ENCODE measurements at regions not wholly inside any gene's neighbourhood (a gene's known extent, or its start where the extent isn't known, plus 50 kb on each side); places are given as distances from the start of the nearest gene placed in this dataset.

DNA sequence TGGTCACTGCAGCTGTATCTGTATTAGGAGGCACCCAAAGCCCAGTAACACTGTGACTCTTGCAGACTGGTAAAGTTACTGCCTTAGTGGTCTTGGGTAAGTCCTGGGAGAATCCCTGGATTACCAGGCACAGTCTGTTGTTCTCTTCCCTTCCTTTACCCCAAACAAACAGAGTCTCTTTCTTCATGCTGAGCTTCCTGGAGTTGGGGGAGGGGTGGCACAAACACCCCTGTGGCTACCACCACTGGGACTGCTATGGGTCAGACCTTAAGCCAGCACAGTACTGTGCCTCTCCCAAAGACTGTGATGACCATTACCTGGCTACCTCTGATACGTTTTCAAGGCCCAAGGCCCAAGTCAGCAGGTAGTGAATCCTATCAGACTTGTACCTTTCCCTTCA, 59.9 kb upstream of the FAM3C start:
- Histone ChIP-seq H3K27ac (no peak overlapping the region), H3K4me1 (peaks cover 0 to 8% (median 0%) of the 10 kb centered on the region in 3 donors), H3K36me3 (no peaks in the 10 kb centered on the region), H3K4me3 (no peak overlapping the region), H3K9me3 (no peaks in the 10 kb centered on the region), H3K27me3 (no peaks in the 10 kb centered on the region)
- WGBS, 2 donors, result 86 to 100% methylated on average over 1 of the region's 1 CpG
- TF ChIP-seq POLR2A (IDR thresholded peaks at IDR 0.05), result no peak
- TF ChIP-seq, protein P1, sequence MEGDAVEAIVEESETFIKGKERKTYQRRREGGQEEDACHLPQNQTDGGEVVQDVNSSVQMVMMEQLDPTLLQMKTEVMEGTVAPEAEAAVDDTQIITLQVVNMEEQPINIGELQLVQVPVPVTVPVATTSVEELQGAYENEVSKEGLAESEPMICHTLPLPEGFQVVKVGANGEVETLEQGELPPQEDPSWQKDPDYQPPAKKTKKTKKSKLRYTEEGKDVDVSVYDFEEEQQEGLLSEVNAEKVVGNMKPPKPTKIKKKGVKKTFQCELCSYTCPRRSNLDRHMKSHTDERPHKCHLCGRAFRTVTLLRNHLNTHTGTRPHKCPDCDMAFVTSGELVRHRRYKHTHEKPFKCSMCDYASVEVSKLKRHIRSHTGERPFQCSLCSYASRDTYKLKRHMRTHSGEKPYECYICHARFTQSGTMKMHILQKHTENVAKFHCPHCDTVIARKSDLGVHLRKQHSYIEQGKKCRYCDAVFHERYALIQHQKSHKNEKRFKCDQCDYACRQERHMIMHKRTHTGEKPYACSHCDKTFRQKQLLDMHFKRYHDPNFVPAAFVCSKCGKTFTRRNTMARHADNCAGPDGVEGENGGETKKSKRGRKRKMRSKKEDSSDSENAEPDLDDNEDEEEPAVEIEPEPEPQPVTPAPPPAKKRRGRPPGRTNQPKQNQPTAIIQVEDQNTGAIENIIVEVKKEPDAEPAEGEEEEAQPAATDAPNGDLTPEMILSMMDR (IDR thresholded peaks at IDR 0.05), result no peak
- intact Hi-C loops (cut with DNase I), result no loop called here
- no peak for DNase-seq

GRCh38 chr7:121452389-121452788, 56.3 kb upstream of the FAM3C start:
- TF ChIP-seq POLR2A (IDR thresholded peaks at IDR 0.05), result no peak
- TF ChIP-seq, protein P1 (IDR thresholded peaks at IDR 0.05), result no peak
- H3K27ac ChIP-seq, result no peak overlapping the region
- H3K4me3 ChIP-seq, result no peak overlapping the region
- H3K4me1 ChIP-seq, result peaks cover 0 to 16% (median 0%) of the 10 kb centered on the region in 3 donors
- H3K9me3 ChIP-seq, result no peaks in the 10 kb centered on the region
- DNase-seq, result no peak
- H3K27me3 ChIP-seq, result no peaks in the 10 kb centered on the region
- intact Hi-C loops (cut with DNase I), result no loop called here
- no peaks in the 10 kb centered on the region for H3K36me3 ChIP-seq

- H3K27me3 ChIP-seq, result no peaks in the 10 kb centered on the region
- H3K36me3 ChIP-seq, result no peaks in the 10 kb centered on the region
- no peak overlapping the region for H3K4me3 ChIP-seq
- 62 to 81% methylated on average over 5 of the region's 5 CpGs for WGBS, 2 donors
- H3K4me1 ChIP-seq, result peaks cover 0 to 24% (median 4%) of the 10 kb centered on the region in 3 donors
- no peak for DNase-seq
- TF ChIP-seq, protein P1 (IDR thresholded peaks at IDR 0.05), result no peak
- no peak for TF ChIP-seq POLR2A (IDR thresholded peaks at IDR 0.05)
- peak overlapping the region in 2 of 4 donors; percentile 14 to 39 for H3K27ac ChIP-seq
- intact Hi-C loops (cut with DNase I), result no loop called here
- H3K9me3 ChIP-seq, result no peaks in the 10 kb centered on the region
Observed at GRCh38 chr7:121451367-121452094, 55.4 kb upstream of the FAM3C start.

GRCh38 chr7:121450631-121451198, 54.6 kb upstream of the FAM3C start:
- peaks cover 0 to 31% (median 4%) of the 10 kb centered on the region in 3 donors for H3K4me1 ChIP-seq
- WGBS, 2 donors, result 57 to 65% methylated on average over 2 of the region's 2 CpGs
- intact Hi-C loops (cut with DNase I), result no loop called here
- no peak overlapping the region for H3K4me3 ChIP-seq
- no peak for DNase-seq
- no peaks in the 10 kb centered on the region for H3K36me3 ChIP-seq
- no peak for TF ChIP-seq POLR2A (IDR thresholded peaks at IDR 0.05)
- TF ChIP-seq, protein P1 (IDR thresholded peaks at IDR 0.05), result no peak
- no peaks in the 10 kb centered on the region for H3K9me3 ChIP-seq
- no peaks in the 10 kb centered on the region for H3K27me3 ChIP-seq
- H3K27ac ChIP-seq, result peak overlapping the region in 2 of 4 donors; percentile 8 to 14

GRCh38 chr7:121449735-121450240, 53.7 kb upstream of the FAM3C start:
- no peaks in the 10 kb centered on the region for H3K9me3 ChIP-seq
- H3K4me1 ChIP-seq, result peaks cover 0 to 31% (median 4%) of the 10 kb centered on the region in 3 donors
- H3K36me3 ChIP-seq, result no peaks in the 10 kb centered on the region
- intact Hi-C loops (cut with DNase I), result no loop called here
- WGBS, 2 donors, result 73 to 75% methylated on average over 1 of the region's 1 CpG
- no peaks in the 10 kb centered on the region for H3K27me3 ChIP-seq
- H3K4me3 ChIP-seq, result no peak overlapping the region
- no peak for DNase-seq
- TF ChIP-seq, protein P1 (IDR thresholded peaks at IDR 0.05), result no peak
- TF ChIP-seq POLR2A (IDR thresholded peaks at IDR 0.05), result no peak
- H3K27ac ChIP-seq, result no peak overlapping the region

Measured in esophagus squamous epithelium (tissue), 5 donors.